Body of pancreas (tissue), 4 donors: ENCODE measurements at regions not wholly inside any gene's neighbourhood (a gene's known extent, or its start where the extent isn't known, plus 50 kb on each side); places are given as distances from the start of the nearest gene placed in this dataset.

Experiments used
- POLR2A ChIP-seq, 3 donors: fragments of 450-650 bp; IDR thresholded peaks; one replicate each; pipeline ENCODE4 v1.6.1; 2016; ENCODE audit warnings: antibody characterized with exemption in 3 of 3, mild to moderate bottlenecking in 2 of 3
- TF ChIP-seq, protein P1 (sequence below), 7 experiments: fragments of 450-650 bp in 4 of 7; fragments of 200-600 bp in 3 of 7; sonication (generic) in 3 of 7; IDR thresholded peaks; one replicate each; pipeline ENCODE4 v1.5.1; 2016 to 2019; ENCODE audit warnings: antibody characterized with exemption in 7 of 7

DNA sequence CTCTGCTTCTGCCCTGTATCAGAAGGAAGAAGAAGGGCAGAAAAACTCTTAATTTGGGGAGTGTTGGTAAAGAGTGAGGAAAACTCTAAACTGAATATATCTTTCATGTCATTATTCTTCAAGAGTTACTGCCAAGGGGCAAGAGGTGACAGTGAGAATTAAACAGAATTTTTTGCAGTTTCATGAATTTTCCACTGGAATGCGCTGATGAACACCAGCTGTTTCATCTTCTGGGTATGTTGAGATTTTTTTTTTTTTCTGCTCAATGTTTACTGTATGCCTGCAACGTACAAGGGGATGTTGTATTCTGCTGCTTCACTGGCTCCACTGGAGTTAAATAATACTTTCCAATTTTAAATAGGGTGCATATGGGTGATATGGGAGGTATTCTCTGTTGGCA is 117.8 kb downstream of the FAM76B start:
- TF ChIP-seq, protein P1, sequence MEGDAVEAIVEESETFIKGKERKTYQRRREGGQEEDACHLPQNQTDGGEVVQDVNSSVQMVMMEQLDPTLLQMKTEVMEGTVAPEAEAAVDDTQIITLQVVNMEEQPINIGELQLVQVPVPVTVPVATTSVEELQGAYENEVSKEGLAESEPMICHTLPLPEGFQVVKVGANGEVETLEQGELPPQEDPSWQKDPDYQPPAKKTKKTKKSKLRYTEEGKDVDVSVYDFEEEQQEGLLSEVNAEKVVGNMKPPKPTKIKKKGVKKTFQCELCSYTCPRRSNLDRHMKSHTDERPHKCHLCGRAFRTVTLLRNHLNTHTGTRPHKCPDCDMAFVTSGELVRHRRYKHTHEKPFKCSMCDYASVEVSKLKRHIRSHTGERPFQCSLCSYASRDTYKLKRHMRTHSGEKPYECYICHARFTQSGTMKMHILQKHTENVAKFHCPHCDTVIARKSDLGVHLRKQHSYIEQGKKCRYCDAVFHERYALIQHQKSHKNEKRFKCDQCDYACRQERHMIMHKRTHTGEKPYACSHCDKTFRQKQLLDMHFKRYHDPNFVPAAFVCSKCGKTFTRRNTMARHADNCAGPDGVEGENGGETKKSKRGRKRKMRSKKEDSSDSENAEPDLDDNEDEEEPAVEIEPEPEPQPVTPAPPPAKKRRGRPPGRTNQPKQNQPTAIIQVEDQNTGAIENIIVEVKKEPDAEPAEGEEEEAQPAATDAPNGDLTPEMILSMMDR (IDR thresholded peaks at IDR 0.05) = no peak
- TF ChIP-seq POLR2A (IDR thresholded peaks at IDR 0.05) = no peak
